Activated CD4-positive, alpha-beta T cell treated with anti-CD3 and anti-CD28 coated beads, Interleukin-2, amount 50 U/mL, for 16 hours (primary cell): ENCODE measurements at regions not wholly inside any gene's neighbourhood (a gene's known extent, or its start where the extent isn't known, plus 50 kb on each side); places are given as distances from the start of the nearest gene placed in this dataset.
A peak's percentile ranks its signal among the peaks of the same experiment; 100 is the strongest.
"Not testable (repeated sequence)": the region's sequence is repeated elsewhere in the genome, so short reads cannot be mapped to it uniquely, and the experiment has no call there.

Source experiments
- DNase-seq: peaks from one replicate; pipeline ENCODE4 v3.0.0-alpha.2; 2020

- no peak for DNase-seq
Measured at GRCh38 chr20:33908336-33908735, 85.4 kb upstream of the RALY start.

GRCh38 chr20:33908868-33909267 lies 84.8 kb upstream of the RALY start:
- DNase-seq: no peak

- DNase-seq: no peak
Measured at GRCh38 chr20:33909331-33909921, 84.3 kb upstream of the RALY start.

GRCh38 chr20:33910056-33910455 lies 83.7 kb upstream of the RALY start:
- DNase-seq: no peak

- no peak for DNase-seq
Measured at GRCh38 chr20:33910529-33911327, 83.0 kb upstream of the RALY start.

- DNase-seq: peak; percentile 28
Measured at GRCh38 chr20:33914919-33915318, 78.8 kb upstream of the RALY start.

- DNase-seq: peak; percentile 60
Measured at GRCh38 chr20:33915726-33916331, 77.9 kb upstream of the RALY start.

- no peak for DNase-seq
Measured at GRCh38 chr20:33916768-33917167, 76.9 kb upstream of the RALY start.

- no peak for DNase-seq
Measured at GRCh38 chr20:33917831-33918525, 75.7 kb upstream of the RALY start.

- DNase-seq: no peak
Measured at GRCh38 chr20:33918662-33919061, 75.0 kb upstream of the RALY start.

- DNase-seq: no peak
Measured at GRCh38 chr20:33919653-33920052, 74.1 kb upstream of the RALY start.

- DNase-seq: no peak
Measured at GRCh38 chr20:33922224-33922623, 71.5 kb upstream of the RALY start.

GRCh38 chr20:33923740-33924139 lies 70.0 kb upstream of the RALY start:
- DNase-seq: no peak

- no peak for DNase-seq
Measured at GRCh38 chr20:33925867-33926266, 67.8 kb upstream of the RALY start.

- no peak for DNase-seq
Measured at GRCh38 chr20:33926425-33926824, 67.3 kb upstream of the RALY start.

- no peak for DNase-seq
Measured at GRCh38 chr20:33927724-33928123, 66.0 kb upstream of the RALY start.

- DNase-seq: no peak
Measured at GRCh38 chr20:33929917-33930316, 63.8 kb upstream of the RALY start.

GRCh38 chr20:33933469-33933909 lies 60.2 kb upstream of the RALY start:
- peak; percentile 62 for DNase-seq

GRCh38 chr20:33936656-33937055 lies 57.1 kb upstream of the RALY start:
- DNase-seq: no peak

GRCh38 chr20:33939031-33939430 lies 54.7 kb upstream of the RALY start:
- not testable (repeated sequence) for DNase-seq

GRCh38 chr20:33940666-33941065 lies 53.0 kb upstream of the RALY start:
- no peak for DNase-seq
